ENCODE measurements at regions not wholly inside any gene's neighbourhood (a gene's known extent, or its start where the extent isn't known, plus 50 kb on each side); places are given as distances from the start of the nearest gene placed in this dataset.
"Not testable (repeated sequence)": the region's sequence is repeated elsewhere in the genome, so short reads cannot be mapped to it uniquely, and the experiment has no call there.

DNA sequence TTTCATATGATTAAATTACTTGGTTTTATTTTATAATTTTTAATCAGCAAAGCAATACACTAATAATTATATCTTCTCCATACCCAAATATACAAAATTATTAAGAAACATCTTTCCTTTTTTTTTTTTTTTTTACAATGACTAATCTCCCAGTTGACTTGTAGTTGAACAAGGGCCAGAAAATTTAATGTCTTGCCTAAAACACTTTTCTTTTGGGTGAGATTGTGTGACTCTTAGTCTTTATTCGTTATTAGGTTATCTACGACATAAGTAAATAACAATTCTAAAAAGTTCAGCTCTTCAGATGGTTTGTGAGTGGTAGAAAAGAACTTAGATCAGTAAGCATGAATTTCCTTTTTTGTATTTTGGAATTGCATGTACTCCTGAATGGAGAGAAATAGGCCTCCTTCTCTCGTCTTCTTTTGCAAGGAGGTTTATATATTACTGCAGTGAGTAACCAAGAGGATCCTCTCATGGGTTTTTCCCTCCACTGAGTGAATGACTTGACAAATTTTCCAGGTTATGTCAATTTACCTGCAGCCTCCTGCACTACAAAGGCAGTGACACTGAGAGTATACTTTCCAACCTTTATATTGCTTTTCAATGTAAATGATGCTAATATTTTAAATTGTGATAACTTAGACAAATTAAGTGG, 364.5 kb upstream of the CITED2 start:
- no peak for TF ChIP-seq ZFX (IDR thresholded peaks at IDR 0.05; ENCODE audit: borderline replicate concordance)
- H3K27ac ChIP-seq = no peak overlapping the region

DNA sequence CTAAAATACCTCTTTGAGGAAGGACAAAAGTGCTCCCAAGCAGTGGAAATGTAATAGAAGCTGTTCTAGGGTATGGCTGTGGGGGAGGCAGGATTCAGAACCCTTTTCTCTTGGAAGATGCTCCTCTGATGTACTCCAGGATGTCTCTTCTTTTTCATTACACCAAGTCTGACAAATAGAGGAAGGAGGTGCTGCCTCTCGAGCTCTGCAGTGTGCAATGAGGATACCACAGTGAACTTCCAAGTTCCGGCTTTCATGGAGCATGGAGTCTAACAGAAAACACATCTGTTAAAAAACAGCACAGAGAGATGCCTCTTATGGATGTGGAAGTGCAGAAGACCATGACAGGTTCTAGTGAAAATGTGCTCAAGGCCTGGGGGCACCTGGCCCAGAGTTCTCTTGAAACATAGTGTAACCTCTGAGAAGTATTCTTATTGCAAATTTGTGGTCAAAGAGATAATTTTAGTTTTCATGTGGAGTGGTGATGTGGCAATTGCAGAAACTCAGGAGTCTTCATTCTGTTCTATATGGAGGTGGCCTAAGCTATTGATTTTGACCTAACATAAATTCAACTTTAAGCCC, 362.0 kb upstream of the CITED2 start:
- TF ChIP-seq, protein P1, sequence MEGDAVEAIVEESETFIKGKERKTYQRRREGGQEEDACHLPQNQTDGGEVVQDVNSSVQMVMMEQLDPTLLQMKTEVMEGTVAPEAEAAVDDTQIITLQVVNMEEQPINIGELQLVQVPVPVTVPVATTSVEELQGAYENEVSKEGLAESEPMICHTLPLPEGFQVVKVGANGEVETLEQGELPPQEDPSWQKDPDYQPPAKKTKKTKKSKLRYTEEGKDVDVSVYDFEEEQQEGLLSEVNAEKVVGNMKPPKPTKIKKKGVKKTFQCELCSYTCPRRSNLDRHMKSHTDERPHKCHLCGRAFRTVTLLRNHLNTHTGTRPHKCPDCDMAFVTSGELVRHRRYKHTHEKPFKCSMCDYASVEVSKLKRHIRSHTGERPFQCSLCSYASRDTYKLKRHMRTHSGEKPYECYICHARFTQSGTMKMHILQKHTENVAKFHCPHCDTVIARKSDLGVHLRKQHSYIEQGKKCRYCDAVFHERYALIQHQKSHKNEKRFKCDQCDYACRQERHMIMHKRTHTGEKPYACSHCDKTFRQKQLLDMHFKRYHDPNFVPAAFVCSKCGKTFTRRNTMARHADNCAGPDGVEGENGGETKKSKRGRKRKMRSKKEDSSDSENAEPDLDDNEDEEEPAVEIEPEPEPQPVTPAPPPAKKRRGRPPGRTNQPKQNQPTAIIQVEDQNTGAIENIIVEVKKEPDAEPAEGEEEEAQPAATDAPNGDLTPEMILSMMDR (IDR thresholded peaks at IDR 0.05) = no peak
- TF ChIP-seq ZFX (IDR thresholded peaks at IDR 0.05; ENCODE audit: borderline replicate concordance) = no peak
- no peak overlapping the region for H3K27ac ChIP-seq

DNA sequence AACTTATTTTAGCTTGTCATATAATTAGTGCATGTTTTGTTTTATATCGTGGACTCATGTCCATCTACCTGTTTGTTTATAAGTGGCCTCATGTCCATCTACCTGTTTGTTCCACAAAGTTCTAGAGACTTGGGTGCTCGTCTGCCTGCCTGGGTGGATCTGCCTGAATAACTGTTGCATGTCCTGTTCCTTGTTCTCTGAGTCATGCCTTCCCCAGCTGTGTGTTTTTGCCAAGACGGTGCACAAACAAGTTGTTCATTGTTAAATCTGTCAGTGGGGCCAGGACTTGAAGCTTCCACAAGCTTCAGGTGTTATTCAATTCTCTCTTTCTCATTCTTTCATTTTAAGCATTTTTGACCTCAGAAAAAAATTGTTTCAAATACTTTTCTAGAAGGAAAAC, 358.0 kb upstream of the CITED2 start:
- no peak overlapping the region for H3K27ac ChIP-seq
- TF ChIP-seq, protein P1 (IDR thresholded peaks at IDR 0.05) = no peak
- TF ChIP-seq ZFX (IDR thresholded peaks at IDR 0.05; ENCODE audit: borderline replicate concordance) = no peak

DNA sequence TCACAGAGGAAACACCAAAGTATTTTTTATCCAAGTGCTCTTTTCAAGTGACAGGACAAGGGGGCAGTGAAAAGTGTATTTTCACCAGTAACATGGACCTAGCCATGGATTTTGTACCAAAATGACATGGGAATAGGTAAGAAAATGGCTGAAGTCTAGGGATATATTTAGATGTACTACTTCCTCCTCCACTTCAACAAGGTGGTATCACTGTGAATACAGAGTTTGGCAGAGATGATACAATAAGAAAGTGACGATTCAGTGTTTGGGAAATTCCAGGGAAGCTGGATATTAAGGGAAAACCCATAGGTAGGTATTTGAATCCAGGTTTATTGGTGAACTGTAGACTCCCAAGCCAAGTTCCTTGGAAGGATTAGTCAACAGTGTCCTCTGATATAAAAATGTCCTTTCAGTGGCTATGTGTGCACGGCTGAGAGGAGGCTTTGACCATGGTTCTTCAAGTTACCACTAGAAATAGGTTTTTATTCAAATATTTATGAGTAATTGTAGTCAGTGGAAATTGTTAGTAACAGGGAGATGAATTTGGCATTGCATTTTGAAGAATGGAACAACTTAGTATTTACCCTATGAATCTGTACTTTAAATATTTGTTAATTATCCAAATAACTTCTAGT, 356.0 kb upstream of the CITED2 start:
- H3K27ac ChIP-seq = no peak overlapping the region
- TF ChIP-seq, protein P1 (IDR thresholded peaks at IDR 0.05) = no peak
- TF ChIP-seq ZFX (IDR thresholded peaks at IDR 0.05; ENCODE audit: borderline replicate concordance) = no peak

DNA sequence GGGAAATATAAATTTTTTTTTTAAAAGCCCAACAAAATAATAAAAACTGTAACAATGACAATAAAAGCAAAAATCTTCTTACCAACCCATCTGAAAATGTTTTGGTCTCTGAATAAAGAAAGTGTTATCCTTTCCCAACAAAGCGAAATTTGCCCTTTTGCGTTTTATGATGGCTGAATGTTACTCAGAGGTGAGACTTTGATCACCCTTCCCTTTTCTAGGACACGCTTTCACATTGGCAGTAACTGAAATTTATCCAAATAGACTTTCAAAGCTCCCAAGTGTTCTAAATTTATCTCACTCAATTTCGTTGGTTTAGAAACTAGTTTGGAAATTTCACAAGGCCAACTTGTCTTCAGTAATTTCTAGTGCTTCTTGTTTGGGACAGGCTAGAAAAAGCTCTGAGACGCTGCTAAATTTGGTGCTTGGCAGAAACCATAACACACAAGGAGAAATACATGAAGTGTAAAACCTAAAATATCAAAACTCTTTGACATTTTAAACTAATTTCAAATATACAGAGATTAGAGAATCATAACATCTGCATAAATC, 354.5 kb upstream of the CITED2 start:
- no peak overlapping the region for H3K27ac ChIP-seq
- TF ChIP-seq, protein P1 (IDR thresholded peaks at IDR 0.05) = no peak
- TF ChIP-seq ZFX (IDR thresholded peaks at IDR 0.05; ENCODE audit: borderline replicate concordance) = no peak

DNA sequence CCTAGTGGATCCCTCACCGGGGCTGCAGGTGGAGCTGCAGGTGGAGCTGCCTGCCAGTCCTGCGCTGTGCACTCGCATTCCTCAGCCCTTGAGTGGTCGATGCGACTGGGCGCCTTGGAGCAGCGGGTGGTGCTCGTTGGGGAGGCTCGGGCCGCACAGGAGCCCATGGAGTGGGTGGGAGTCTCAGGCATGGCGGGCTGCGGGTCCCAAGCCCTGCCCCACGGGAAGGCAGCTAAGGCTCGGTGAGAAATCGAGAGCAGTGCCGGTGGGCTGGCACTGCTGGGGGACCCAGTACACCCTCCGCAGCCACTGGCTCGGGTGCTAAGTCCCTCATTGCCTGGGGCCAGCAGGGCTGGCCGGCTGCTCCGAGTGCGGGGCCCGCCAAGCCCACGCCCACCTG, 351.8 kb upstream of the CITED2 start:
- not testable (repeated sequence) for H3K27ac ChIP-seq

DNA sequence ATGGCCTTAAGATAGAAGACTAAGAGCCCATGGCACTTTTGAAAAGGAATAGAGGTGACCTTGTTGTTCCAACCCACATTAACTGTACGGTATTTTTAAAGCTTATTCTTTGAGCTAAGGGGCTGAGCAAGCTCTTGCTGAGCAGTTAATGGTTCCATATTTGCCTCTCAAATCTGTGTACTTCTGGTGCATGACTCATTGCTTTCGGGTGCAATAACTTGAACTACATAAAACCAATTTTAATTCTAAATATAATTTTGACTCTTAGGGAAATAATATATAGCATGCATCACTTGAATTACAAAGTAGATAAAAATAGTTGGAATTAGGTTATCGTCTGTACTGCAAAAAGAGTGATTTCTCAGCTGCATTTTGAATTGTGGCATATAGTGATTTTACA, 348.1 kb upstream of the CITED2 start:
- H3K27ac ChIP-seq = no peak overlapping the region
- no peak for TF ChIP-seq ZFX (IDR thresholded peaks at IDR 0.05; ENCODE audit: borderline replicate concordance)
- TF ChIP-seq, protein P1 (IDR thresholded peaks at IDR 0.05) = no peak

DNA sequence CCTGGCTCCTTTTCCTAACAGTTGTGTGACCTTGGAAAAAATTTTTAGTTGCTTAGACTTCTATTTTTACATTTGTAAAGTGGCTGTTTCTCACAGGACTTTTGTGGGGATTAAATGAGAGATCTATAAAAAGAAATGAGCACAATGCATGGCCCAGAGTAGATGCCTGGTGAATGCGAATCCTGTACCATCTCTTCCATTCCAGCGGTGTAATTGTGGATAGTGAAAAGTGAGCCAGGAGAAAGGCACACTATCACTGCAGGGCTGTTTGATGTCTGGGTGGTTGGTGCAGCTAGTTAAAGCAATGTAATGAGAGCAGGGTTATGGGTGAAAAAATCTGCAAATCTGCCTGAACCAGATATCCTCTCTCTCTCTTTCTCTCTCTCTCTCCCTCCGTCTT, 347.5 kb upstream of the CITED2 start:
- TF ChIP-seq, protein P1 (IDR thresholded peaks at IDR 0.05) = no peak
- no peak for TF ChIP-seq ZFX (IDR thresholded peaks at IDR 0.05; ENCODE audit: borderline replicate concordance)
- H3K27ac ChIP-seq = no peak overlapping the region
